ENCODE measurements at regions not wholly inside any gene's neighbourhood (a gene's known extent, or its start where the extent isn't known, plus 50 kb on each side); places are given as distances from the start of the nearest gene placed in this dataset.

- H3K4me3 ChIP-seq (ENCODE audit: low read depth, low read length), result no peak overlapping the region
- no peak for DNase-seq (ENCODE audit: low read depth)
- no peak for TF ChIP-seq CTCF (IDR thresholded peaks at IDR 0.05; ENCODE audit: low read depth, low read length, missing control alignments)
Observed at GRCh38 chr5:17037751-17038150, 101.7 kb upstream of the MYO10 start.

GRCh38 chr5:17039170-17039569 lies 103.1 kb upstream of the MYO10 start:
- no peak overlapping the region for H3K4me3 ChIP-seq (ENCODE audit: low read depth, low read length)
- no peak for TF ChIP-seq CTCF (IDR thresholded peaks at IDR 0.05; ENCODE audit: low read depth, low read length, missing control alignments)
- DNase-seq (ENCODE audit: low read depth), result no peak

- DNase-seq (ENCODE audit: low read depth), result no peak
- no peak for TF ChIP-seq CTCF (IDR thresholded peaks at IDR 0.05; ENCODE audit: low read depth, low read length, missing control alignments)
- H3K4me3 ChIP-seq (ENCODE audit: low read depth, low read length), result no peak overlapping the region
Observed at GRCh38 chr5:17042041-17042440, 106.0 kb upstream of the MYO10 start.

GRCh38 chr5:17046320-17046719 lies 110.2 kb upstream of the MYO10 start:
- H3K4me3 ChIP-seq (ENCODE audit: low read depth, low read length), result no peak overlapping the region
- no peak for TF ChIP-seq CTCF (IDR thresholded peaks at IDR 0.05; ENCODE audit: low read depth, low read length, missing control alignments)
- no peak for DNase-seq (ENCODE audit: low read depth)

GRCh38 chr5:17050236-17050635 lies 114.1 kb upstream of the MYO10 start:
- no peak for TF ChIP-seq CTCF (IDR thresholded peaks at IDR 0.05; ENCODE audit: low read depth, low read length, missing control alignments)
- no peak for DNase-seq (ENCODE audit: low read depth)

GRCh38 chr5:17054911-17055310 lies 118.8 kb upstream of the MYO10 start:
- no peak for DNase-seq (ENCODE audit: low read depth)
- no peak for TF ChIP-seq CTCF (IDR thresholded peaks at IDR 0.05; ENCODE audit: low read depth, low read length, missing control alignments)
- H3K4me3 ChIP-seq (ENCODE audit: low read depth, low read length), result no peak overlapping the region

More at GRCh38 chr5:17050236-17050635, 114.1 kb upstream of the MYO10 start:
- H3K4me3 ChIP-seq (ENCODE audit: low read depth, low read length), result no peak overlapping the region

- no peak overlapping the region for H3K4me3 ChIP-seq (ENCODE audit: low read depth, low read length)
- no peak for DNase-seq (ENCODE audit: low read depth)
- TF ChIP-seq CTCF (IDR thresholded peaks at IDR 0.05; ENCODE audit: low read depth, low read length, missing control alignments), result no peak
Observed at GRCh38 chr5:17056141-17056631, 120.1 kb upstream of the MYO10 start.

Measured in GM12864 (cell line).